ENCODE measurements at regions not wholly inside any gene's neighbourhood (a gene's known extent, or its start where the extent isn't known, plus 50 kb on each side); places are given as distances from the start of the nearest gene placed in this dataset.

GRCh38 chr20:54897787-54898186 is 422.4 kb downstream of the DOK5 start:
- no peak for TF ChIP-seq CTCF (IDR thresholded peaks at IDR 0.05; ENCODE audit: low read depth, low read length)
- no peak for TF ChIP-seq MAX (IDR thresholded peaks at IDR 0.05; ENCODE audit: low read depth, low read length)
- TF ChIP-seq MYC (IDR thresholded peaks at IDR 0.05; ENCODE audit: low read depth, low read length), result no peak
- TF ChIP-seq POLR2A (IDR thresholded peaks at IDR 0.05; ENCODE audit: extremely low read depth, insufficient read length), result no peak
